Ectodermal cell (in vitro differentiated cells): ENCODE measurements at regions not wholly inside any gene's neighbourhood (a gene's known extent, or its start where the extent isn't known, plus 50 kb on each side); places are given as distances from the start of the nearest gene placed in this dataset.

Source experiments
- H3K27ac ChIP-seq: 2 replicates; pipeline ENCODE4 v1.7.0; 2013; ENCODE audit warnings: mild to moderate bottlenecking, low read depth, low read length; ENCODE audit not compliant: insufficient read depth, poor library complexity, severe bottlenecking
- H3K27me3 ChIP-seq: 2 replicates; pipeline ENCODE4 v1.7.0; 2013; ENCODE audit warnings: mild to moderate bottlenecking, low read length; ENCODE audit not compliant: insufficient read depth, control insufficient read depth, poor library complexity, severe bottlenecking
- H3K36me3 ChIP-seq: one replicate; pipeline ENCODE4 v1.7.0; 2013; ENCODE audit warnings: low read length; ENCODE audit not compliant: control insufficient read depth, insufficient read depth
- H3K4me1 ChIP-seq: one replicate; pipeline ENCODE4 v1.7.0; 2013; ENCODE audit warnings: low read length; ENCODE audit not compliant: control insufficient read depth, insufficient read depth
- H3K4me3 ChIP-seq: 2 replicates; pipeline ENCODE4 v1.7.0; 2013; ENCODE audit warnings: low read depth, low read length, control low read depth; ENCODE audit not compliant: insufficient read depth
- H3K9me3 ChIP-seq: 2 replicates; pipeline ENCODE4 v1.7.0; 2013; ENCODE audit warnings: mild to moderate bottlenecking, low read length, moderate library complexity; ENCODE audit not compliant: control insufficient read depth
- WGBS, 2 experiments: methylation state at CpG; one replicate each; pipeline ENCODE4 v1.1.7; 2013; ENCODE audit warnings: missing lambda C conversion rate in 2 of 2; 5-methylcytosine and 5-hydroxymethylcytosine counted together

- H3K4me3 ChIP-seq, result no peak overlapping the region
- H3K27me3 ChIP-seq, result no peaks in the 10 kb centered on the region
- H3K9me3 ChIP-seq, result no peaks in the 10 kb centered on the region
- no peak overlapping the region for H3K27ac ChIP-seq
- H3K4me1 ChIP-seq, result peaks cover 6% of the 10 kb centered on the region
- 96% methylated on average over 20 of the region's 20 CpGs for WGBS, 2 experiments
- peaks cover 8% of the 10 kb centered on the region for H3K36me3 ChIP-seq
Observed at GRCh38 chr12:124420996-124421674, 126.2 kb downstream of the RFLNA start.

GRCh38 chr12:124420041-124420995 lies 125.4 kb downstream of the RFLNA start:
- H3K4me1 ChIP-seq, result no peaks in the 10 kb centered on the region
- H3K9me3 ChIP-seq, result no peaks in the 10 kb centered on the region
- 95 to 97% methylated on average over 28 of the region's 28 CpGs for WGBS, 2 experiments
- H3K27me3 ChIP-seq, result no peaks in the 10 kb centered on the region
- no peak overlapping the region for H3K4me3 ChIP-seq
- peaks cover 8% of the 10 kb centered on the region for H3K36me3 ChIP-seq
- no peak overlapping the region for H3K27ac ChIP-seq

DNA sequence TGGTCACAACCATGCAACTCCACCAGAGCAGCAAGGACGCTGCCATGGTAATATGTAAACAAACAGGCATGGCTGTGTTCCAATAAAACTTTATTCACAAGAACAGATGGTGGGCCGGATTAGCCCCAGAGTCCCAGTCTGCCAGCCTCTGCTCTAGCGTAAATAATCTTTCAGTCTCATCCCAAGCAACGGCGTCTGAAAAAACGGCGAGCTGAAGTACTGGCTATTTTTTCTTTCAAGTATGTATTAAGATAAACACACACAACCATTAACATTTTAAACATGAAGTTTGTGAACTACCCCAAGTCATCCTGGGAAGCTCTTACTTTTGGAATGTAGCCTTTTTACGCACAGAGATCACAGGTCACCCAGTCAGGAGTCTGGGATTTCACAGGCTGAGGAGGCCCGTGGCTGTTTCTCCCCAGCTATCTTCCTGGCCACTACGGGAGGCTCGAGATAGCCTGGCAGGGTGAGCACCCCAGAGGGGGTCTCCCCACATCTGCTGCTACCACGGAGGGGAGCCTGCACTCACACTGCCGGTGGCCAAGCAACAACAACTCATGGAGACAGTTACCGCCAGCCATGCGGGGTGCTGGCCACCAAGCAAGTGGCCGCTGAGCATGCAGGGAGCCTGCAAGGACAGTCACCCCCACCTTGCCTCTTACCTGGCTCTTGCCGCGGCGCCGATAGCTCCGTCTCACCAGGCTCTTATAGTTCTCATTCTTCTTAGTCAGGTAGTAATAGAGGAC lies 124.6 kb downstream of the RFLNA start:
- Histone ChIP-seq H3K36me3 (peaks cover 8% of the 10 kb centered on the region), H3K9me3 (no peaks in the 10 kb centered on the region), H3K4me3 (no peak overlapping the region), H3K27me3 (no peaks in the 10 kb centered on the region), H3K27ac (no peak overlapping the region), H3K4me1 (no peaks in the 10 kb centered on the region)
- 93 to 97% methylated on average over 19 to 21 of the region's 21 CpGs for WGBS, 2 experiments

DNA sequence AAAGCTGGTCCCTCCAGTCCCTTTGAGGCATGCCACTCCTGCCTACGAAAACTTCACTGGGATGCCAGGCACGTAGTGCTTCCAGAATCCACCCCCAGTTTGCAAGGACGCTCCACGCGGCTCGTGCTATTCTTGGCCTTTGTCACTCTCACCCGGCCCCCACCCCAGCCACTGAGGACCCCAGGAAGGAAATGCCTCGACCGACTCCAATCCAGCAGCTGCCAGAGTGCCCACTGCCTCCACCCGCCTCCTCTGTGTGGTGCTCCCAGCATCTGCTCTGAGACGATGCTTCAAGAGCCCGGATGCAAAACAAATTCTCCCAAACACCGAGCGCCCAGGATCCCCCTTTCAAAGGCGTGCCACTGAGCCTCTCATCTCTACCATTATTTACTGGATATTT lies 123.9 kb downstream of the RFLNA start:
- H3K36me3 ChIP-seq, result peaks cover 8% of the 10 kb centered on the region
- WGBS, 2 experiments, result 93 to 95% methylated on average over 15 of the region's 15 CpGs

GRCh38 chr12:124418156-124418555 lies 123.3 kb downstream of the RFLNA start:
- H3K4me1 ChIP-seq, result no peaks in the 10 kb centered on the region
- no peaks in the 10 kb centered on the region for H3K27me3 ChIP-seq
- H3K4me3 ChIP-seq, result no peak overlapping the region
- H3K27ac ChIP-seq, result no peak overlapping the region
- no peaks in the 10 kb centered on the region for H3K9me3 ChIP-seq
- 92 to 93% methylated on average over 13 of the region's 13 CpGs for WGBS, 2 experiments
- H3K36me3 ChIP-seq, result peaks cover 8% of the 10 kb centered on the region

More for the DNA sequence above, 123.9 kb downstream of the RFLNA start:
- Histone ChIP-seq H3K27me3 (no peaks in the 10 kb centered on the region), H3K9me3 (no peaks in the 10 kb centered on the region), H3K4me1 (no peaks in the 10 kb centered on the region), H3K4me3 (no peak overlapping the region), H3K27ac (no peak overlapping the region)

GRCh38 chr12:124416516-124417395 lies 121.9 kb downstream of the RFLNA start:
- H3K4me1 ChIP-seq, result no peaks in the 10 kb centered on the region
- H3K36me3 ChIP-seq, result peaks cover 8% of the 10 kb centered on the region
- H3K27ac ChIP-seq, result no peak overlapping the region
- no peaks in the 10 kb centered on the region for H3K9me3 ChIP-seq
- no peak overlapping the region for H3K4me3 ChIP-seq
- 93 to 94% methylated on average over 59 of the region's 59 CpGs for WGBS, 2 experiments
- no peaks in the 10 kb centered on the region for H3K27me3 ChIP-seq

DNA sequence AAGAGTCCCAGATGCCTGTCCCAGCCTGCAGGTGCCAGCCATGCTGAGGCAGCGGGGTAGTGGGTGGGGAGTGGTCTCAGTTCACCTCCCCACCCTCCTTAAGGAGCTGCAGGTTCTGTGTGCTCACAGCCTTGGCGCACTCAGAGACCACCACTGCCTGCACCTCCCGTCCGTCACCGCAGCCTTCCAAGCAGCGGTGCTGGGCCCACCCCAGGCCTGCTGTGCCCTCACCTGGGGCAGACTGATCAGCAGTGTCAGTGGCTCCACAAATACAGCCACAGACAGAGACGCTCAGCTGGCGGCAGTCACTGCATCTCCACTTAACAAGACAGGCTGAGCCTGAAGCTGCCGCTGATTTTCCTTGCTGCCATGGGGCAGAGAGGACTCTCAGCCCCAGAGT lies 120.2 kb downstream of the RFLNA start:
- Histone ChIP-seq H3K27ac (no peak overlapping the region), H3K9me3 (no peaks in the 10 kb centered on the region), H3K36me3 (peaks cover 8% of the 10 kb centered on the region), H3K27me3 (no peaks in the 10 kb centered on the region), H3K4me1 (peaks cover 15% of the 10 kb centered on the region), H3K4me3 (no peak overlapping the region)
- WGBS, 2 experiments, result 94 to 96% methylated on average over 9 of the region's 9 CpGs

- WGBS, 2 experiments, result 92 to 95% methylated on average over 8 of the region's 8 CpGs
- no peaks in the 10 kb centered on the region for H3K36me3 ChIP-seq
- H3K4me3 ChIP-seq, result no peak overlapping the region
- H3K27me3 ChIP-seq, result no peaks in the 10 kb centered on the region
- H3K27ac ChIP-seq, result no peak overlapping the region
- H3K4me1 ChIP-seq, result peaks cover 16% of the 10 kb centered on the region
- no peaks in the 10 kb centered on the region for H3K9me3 ChIP-seq
Observed at GRCh38 chr12:124413915-124414314, 119.0 kb downstream of the RFLNA start.

GRCh38 chr12:124413401-124413800 lies 118.5 kb downstream of the RFLNA start:
- H3K4me3 ChIP-seq, result no peak overlapping the region
- peaks cover 16% of the 10 kb centered on the region for H3K4me1 ChIP-seq
- no peaks in the 10 kb centered on the region for H3K36me3 ChIP-seq
- H3K27ac ChIP-seq, result no peak overlapping the region
- 95 to 96% methylated on average over 15 of the region's 15 CpGs for WGBS, 2 experiments
- no peaks in the 10 kb centered on the region for H3K27me3 ChIP-seq
- no peaks in the 10 kb centered on the region for H3K9me3 ChIP-seq
